Esophagus muscularis mucosa (tissue), 4 donors: ENCODE measurements at regions not wholly inside any gene's neighbourhood (a gene's known extent, or its start where the extent isn't known, plus 50 kb on each side); places are given as distances from the start of the nearest gene placed in this dataset.

Source experiments
- DNase-seq: peaks from one replicate; pipeline ENCODE4 v3.0.0-alpha.2; 2017; ENCODE audit errors: extremely low spot score
- H3K27ac ChIP-seq, 4 donors: fragments of 200-600 bp; sonication (generic); replicated peaks in 1 of 4; 1 replicate in 3 of 4; 2 replicates in 1 of 4; pipeline ENCODE4 v1.5.1; 2016 to 2019; ENCODE audit warnings: mild to moderate bottlenecking in 1 of 4
- H3K27me3 ChIP-seq, 4 donors: fragments of 200-600 bp; sonication (generic); one replicate each; pipeline versions ENCODE4 v1.5.1 to v1.6.0; 2016 to 2019
- H3K36me3 ChIP-seq, 4 donors: fragments of 200-600 bp; sonication (generic); one replicate each; pipeline ENCODE4 v1.5.1; 2016 to 2019
- H3K4me1 ChIP-seq, 4 donors: fragments of 200-600 bp; sonication (generic); one replicate each; pipeline ENCODE4 v1.5.1; 2016 to 2019
- H3K4me3 ChIP-seq, 4 donors: fragments of 200-600 bp; sonication (generic); 1 replicate in 2 of 4; 2 replicates in 2 of 4; pipeline ENCODE4 v1.5.1; 2016 to 2019; ENCODE audit warnings: mild to moderate bottlenecking in 4 of 4, moderate library complexity in 1 of 4
- H3K9me3 ChIP-seq, 4 donors: fragments of 200-600 bp; sonication (generic); 1 replicate in 3 of 4; 2 replicates in 1 of 4; pipeline ENCODE4 v1.5.1; 2016 to 2019
- EP300 ChIP-seq: sonication (generic); formaldehyde crosslinking; IDR thresholded peaks from one replicate; pipeline ENCODE4 v1.6.1; 2017; ENCODE audit warnings: antibody characterized with exemption
- POLR2A ChIP-seq: fragments of 450-650 bp; IDR thresholded peaks from one replicate; pipeline ENCODE4 v1.6.1; 2017; ENCODE audit warnings: antibody characterized with exemption, moderate library complexity, mild to moderate bottlenecking, low read depth
- POLR2AphosphoS5 ChIP-seq, 2 donors: sonication (generic); formaldehyde crosslinking; IDR thresholded peaks; one replicate each; pipeline ENCODE4 v1.6.1; 2017; ENCODE audit warnings: antibody characterized with exemption in 2 of 2
- WGBS: methylation state at CpG from one replicate; pipeline ENCODE4 v1.1.5; 2018; 5-methylcytosine and 5-hydroxymethylcytosine counted together
- intact Hi-C: fragments of 100-400 bp; cut with DNase I; formaldehyde crosslinking; loops from one replicate; pipeline ENCODE4 v1.15.1; 2023
- TF ChIP-seq, protein P1 (sequence below), 3 experiments: fragments of 200-600 bp in 2 of 3; fragments of 450-650 bp in 1 of 3; sonication (generic) in 2 of 3; IDR thresholded peaks; one replicate each; pipeline ENCODE4 v1.5.1; 2017 to 2019; ENCODE audit warnings: antibody characterized with exemption in 3 of 3, mild to moderate bottlenecking in 2 of 3, moderate library complexity in 1 of 3

DNA sequence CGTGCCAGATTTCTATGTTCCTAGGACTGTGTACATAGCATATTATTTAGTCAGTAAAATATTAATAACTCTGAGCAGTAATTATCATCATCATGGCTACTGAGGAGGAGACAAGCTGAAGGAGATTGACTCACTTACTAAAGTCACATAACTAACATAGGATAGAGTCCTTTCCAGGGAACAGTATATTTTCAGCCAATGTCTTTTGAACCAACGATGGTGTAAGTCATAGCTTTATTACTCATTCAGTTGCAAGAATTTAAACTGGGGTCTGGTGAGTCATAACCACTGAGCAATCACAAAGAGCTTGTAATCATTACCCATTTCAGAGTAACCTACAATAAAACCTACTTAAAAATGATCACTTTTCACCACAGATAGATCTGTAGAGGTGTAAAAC is 1564.8 kb upstream of the TENM4 start:
- no peak for DNase-seq
- Histone ChIP-seq H3K36me3 (no peaks in the 10 kb centered on the region), H3K4me1 (no peaks in the 10 kb centered on the region), H3K9me3 (no peaks in the 10 kb centered on the region), H3K27me3 (no peaks in the 10 kb centered on the region), H3K4me3 (no peak overlapping the region), H3K27ac (no peak overlapping the region)
- TF ChIP-seq POLR2A (no peak), EP300 (no peak), POLR2AphosphoS5 (IDR thresholded peaks at IDR 0.05) (no peak)
- TF ChIP-seq, protein P1, sequence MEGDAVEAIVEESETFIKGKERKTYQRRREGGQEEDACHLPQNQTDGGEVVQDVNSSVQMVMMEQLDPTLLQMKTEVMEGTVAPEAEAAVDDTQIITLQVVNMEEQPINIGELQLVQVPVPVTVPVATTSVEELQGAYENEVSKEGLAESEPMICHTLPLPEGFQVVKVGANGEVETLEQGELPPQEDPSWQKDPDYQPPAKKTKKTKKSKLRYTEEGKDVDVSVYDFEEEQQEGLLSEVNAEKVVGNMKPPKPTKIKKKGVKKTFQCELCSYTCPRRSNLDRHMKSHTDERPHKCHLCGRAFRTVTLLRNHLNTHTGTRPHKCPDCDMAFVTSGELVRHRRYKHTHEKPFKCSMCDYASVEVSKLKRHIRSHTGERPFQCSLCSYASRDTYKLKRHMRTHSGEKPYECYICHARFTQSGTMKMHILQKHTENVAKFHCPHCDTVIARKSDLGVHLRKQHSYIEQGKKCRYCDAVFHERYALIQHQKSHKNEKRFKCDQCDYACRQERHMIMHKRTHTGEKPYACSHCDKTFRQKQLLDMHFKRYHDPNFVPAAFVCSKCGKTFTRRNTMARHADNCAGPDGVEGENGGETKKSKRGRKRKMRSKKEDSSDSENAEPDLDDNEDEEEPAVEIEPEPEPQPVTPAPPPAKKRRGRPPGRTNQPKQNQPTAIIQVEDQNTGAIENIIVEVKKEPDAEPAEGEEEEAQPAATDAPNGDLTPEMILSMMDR (IDR thresholded peaks at IDR 0.05), result no peak
- intact Hi-C loops, result no loop called here
- whole genome bisulfite sequencing, result 75% methylated on average over 2 of the region's 2 CpGs

DNA sequence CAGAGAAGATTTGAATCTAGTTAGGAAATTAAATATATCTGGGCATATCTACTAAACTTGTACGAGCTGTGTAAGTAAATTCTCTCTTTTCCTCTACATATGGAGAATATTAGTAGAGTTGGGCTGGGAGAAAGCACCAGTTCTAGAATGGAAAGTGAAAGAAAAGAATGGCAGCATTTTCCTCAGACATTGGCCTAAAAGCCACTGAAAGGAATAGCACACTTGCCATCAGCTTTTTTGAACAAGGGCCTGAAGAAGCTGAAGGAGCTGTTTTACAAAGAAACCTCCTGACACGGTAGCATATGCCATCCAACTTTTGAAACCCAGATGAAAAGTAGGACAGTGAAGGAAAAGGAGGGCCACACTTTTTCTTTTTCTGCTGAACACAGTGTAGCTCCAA is 1563.7 kb upstream of the TENM4 start:
- Histone ChIP-seq H3K9me3 (no peaks in the 10 kb centered on the region), H3K4me1 (no peaks in the 10 kb centered on the region), H3K27ac (no peak overlapping the region), H3K27me3 (no peaks in the 10 kb centered on the region), H3K36me3 (no peaks in the 10 kb centered on the region), H3K4me3 (no peak overlapping the region)
- WGBS, result 80% methylated on average over 2 of the region's 2 CpGs
- DNase-seq, result no peak
- intact Hi-C loops, result no loop called here
- TF ChIP-seq POLR2AphosphoS5 (IDR thresholded peaks at IDR 0.05) (no peak), POLR2A (no peak), EP300 (no peak)
- TF ChIP-seq, protein P1 (IDR thresholded peaks at IDR 0.05), result no peak

DNA sequence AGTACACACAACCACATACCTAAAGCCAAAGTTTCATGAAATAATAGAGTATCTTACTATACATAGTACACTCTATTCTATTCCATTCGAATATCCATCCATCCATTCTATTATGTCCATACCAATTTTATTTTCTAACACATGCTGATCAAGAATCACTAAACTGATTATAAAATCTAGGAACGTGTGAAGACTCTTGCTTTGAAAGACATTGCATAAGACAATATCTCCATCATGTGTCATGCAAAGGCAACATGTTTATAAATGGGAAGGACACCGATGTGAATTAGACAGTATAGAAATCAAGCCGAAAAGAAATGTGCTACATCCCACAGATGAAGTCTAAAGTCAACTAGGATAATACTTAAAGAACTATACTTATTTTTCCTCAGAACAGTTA is 1561.5 kb upstream of the TENM4 start:
- TF ChIP-seq POLR2AphosphoS5 (IDR thresholded peaks at IDR 0.05), result no peak
- TF ChIP-seq POLR2A, result no peak
- TF ChIP-seq, protein P1 (IDR thresholded peaks at IDR 0.05), result no peak
- TF ChIP-seq EP300, result no peak
- intact Hi-C loops, result no loop called here
- Histone ChIP-seq H3K36me3 (no peaks in the 10 kb centered on the region), H3K27me3 (no peaks in the 10 kb centered on the region), H3K4me3 (no peak overlapping the region), H3K4me1 (no peaks in the 10 kb centered on the region), H3K27ac (no peak overlapping the region), H3K9me3 (no peaks in the 10 kb centered on the region)
- WGBS, result 85% methylated on average over 4 of the region's 4 CpGs
- DNase-seq, result no peak

- Histone ChIP-seq H3K4me3 (no peak overlapping the region), H3K4me1 (no peaks in the 10 kb centered on the region), H3K36me3 (no peaks in the 10 kb centered on the region), H3K27me3 (no peaks in the 10 kb centered on the region), H3K9me3 (no peaks in the 10 kb centered on the region), H3K27ac (no peak overlapping the region)
- intact Hi-C loops, result no loop called here
- 67% methylated on average over 1 of the region's 1 CpG for WGBS
- no peak for DNase-seq
- TF ChIP-seq EP300 (no peak), POLR2A (no peak), POLR2AphosphoS5 (IDR thresholded peaks at IDR 0.05) (no peak)
- TF ChIP-seq, protein P1 (IDR thresholded peaks at IDR 0.05), result no peak
These were observed 1559.9 kb upstream of the TENM4 start for GRCh38 chr11:81000735-81001134.

GRCh38 chr11:81000334-81000733 is 1559.5 kb upstream of the TENM4 start:
- no peaks in the 10 kb centered on the region for H3K27me3 ChIP-seq
- no peaks in the 10 kb centered on the region for H3K36me3 ChIP-seq
- no peak for TF ChIP-seq POLR2A
- no peak for TF ChIP-seq POLR2AphosphoS5 (IDR thresholded peaks at IDR 0.05)
- no peak for TF ChIP-seq EP300
- TF ChIP-seq, protein P1 (IDR thresholded peaks at IDR 0.05), result no peak
- intact Hi-C loops, result no loop called here
- H3K4me3 ChIP-seq, result no peak overlapping the region
- no peak overlapping the region for H3K27ac ChIP-seq
- DNase-seq, result no peak
- no peaks in the 10 kb centered on the region for H3K9me3 ChIP-seq
- no peaks in the 10 kb centered on the region for H3K4me1 ChIP-seq
